AG04449 (cell line): ENCODE measurements at regions not wholly inside any gene's neighbourhood (a gene's known extent, or its start where the extent isn't known, plus 50 kb on each side); places are given as distances from the start of the nearest gene placed in this dataset.
"Not testable (repeated sequence)": the region's sequence is repeated elsewhere in the genome, so short reads cannot be mapped to it uniquely, and the experiment has no call there.

Source experiments
- CTCF ChIA-PET: fragments of 350-600 bp; formaldehyde crosslinking; extraction: SDS; loops from one replicate; lab custom pipeline; 2021; ENCODE audit warnings: antibody characterized with exemption; lab: Yijun Ruan, JAX
- POLR2A ChIA-PET: fragments of 400-600, 350-600 bp; formaldehyde crosslinking; extraction: SDS; loops from one replicate; lab custom pipeline; 2020; ENCODE audit warnings: antibody characterized with exemption, inconsistent platforms; lab: Yijun Ruan, JAX
- DNase-seq: peaks from one replicate; pipeline ENCODE4 v3.0.0-alpha.2; 2010; ENCODE audit warnings: low read depth, low spot score
- H3K4me3 ChIP-seq: 2 replicates; pipeline ENCODE4 v1.5.1; 2011; ENCODE audit warnings: low read depth, mild to moderate bottlenecking, control low read depth, low read length
- CTCF ChIP-seq: IDR thresholded peaks from one replicate; pipeline ENCODE4 v1.5.1; 2011; ENCODE audit warnings: mild to moderate bottlenecking, moderate library complexity, low read length, control low read depth, inconsistent platforms; ENCODE audit not compliant: insufficient read depth; ENCODE audit errors: missing control alignments

GRCh38 chr9:75798505-75798904 lies 92.0 kb upstream of the PCSK5 start:
- TF ChIP-seq CTCF: no peak
- ChIA-PET CTCF (no interaction called here), POLR2A (no interaction called here)
- no peak overlapping the region for H3K4me3 ChIP-seq
- no peak for DNase-seq

- TF ChIP-seq CTCF: no peak
- H3K4me3 ChIP-seq: no peak overlapping the region
- CTCF ChIA-PET: no interaction called here
- POLR2A ChIA-PET: no interaction called here
- DNase-seq: no peak
Observed at GRCh38 chr9:75803130-75803529, 87.3 kb upstream of the PCSK5 start.

- no peak for DNase-seq
- no peak overlapping the region for H3K4me3 ChIP-seq
- TF ChIP-seq CTCF: no peak
- ChIA-PET POLR2A (no interaction called here), CTCF (no interaction called here)
Observed at GRCh38 chr9:75810063-75810462, 80.4 kb upstream of the PCSK5 start.

- no peak overlapping the region for H3K4me3 ChIP-seq
- TF ChIP-seq CTCF: no peak
- no peak for DNase-seq
- POLR2A ChIA-PET: no interaction called here
- CTCF ChIA-PET: no interaction called here
Observed at GRCh38 chr9:75811692-75812091, 78.8 kb upstream of the PCSK5 start.

GRCh38 chr9:75812141-75812540 lies 78.3 kb upstream of the PCSK5 start:
- ChIA-PET CTCF (no interaction called here), POLR2A (no interaction called here)
- H3K4me3 ChIP-seq: no peak overlapping the region
- TF ChIP-seq CTCF: no peak
- DNase-seq: no peak

- DNase-seq: no peak
- ChIA-PET POLR2A (no interaction called here), CTCF (no interaction called here)
- no peak overlapping the region for H3K4me3 ChIP-seq
- no peak for TF ChIP-seq CTCF
Observed at GRCh38 chr9:75814667-75815066, 75.8 kb upstream of the PCSK5 start.

- CTCF ChIA-PET: not testable (repeated sequence)
Observed at GRCh38 chr9:75820471-75821115, 69.9 kb upstream of the PCSK5 start.

More at GRCh38 chr9:75820471-75821115, 69.9 kb upstream of the PCSK5 start:
- DNase-seq, H3K4me3 ChIP-seq, POLR2A ChIA-PET: not testable (repeated sequence)
